Neuronal stem cell (in vitro differentiated cells): ENCODE measurements at regions not wholly inside any gene's neighbourhood (a gene's known extent, or its start where the extent isn't known, plus 50 kb on each side); places are given as distances from the start of the nearest gene placed in this dataset.
A peak's percentile ranks its signal among the peaks of the same experiment; 100 is the strongest.
"Not testable (repeated sequence)": the region's sequence is repeated elsewhere in the genome, so short reads cannot be mapped to it uniquely, and the experiment has no call there.

Experiments
- DNase-seq: peaks from one replicate; pipeline ENCODE4 v3.0.0-alpha.2; 2013; ENCODE audit warnings: low spot score
- H2AFZ ChIP-seq: one replicate; pipeline ENCODE4 v1.6.1; 2013; ENCODE audit warnings: mild to moderate bottlenecking, low read length, inconsistent platforms
- H2AK5ac ChIP-seq: 2 replicates; pipeline ENCODE4 v1.6.1; 2013; ENCODE audit warnings: low read depth, mild to moderate bottlenecking, inconsistent platforms, low read length, moderate library complexity, mixed read lengths
- H2BK120ac ChIP-seq: 2 replicates; pipeline ENCODE4 v1.6.1; 2013; ENCODE audit warnings: low read depth, mild to moderate bottlenecking, inconsistent platforms, low read length, moderate library complexity, mixed read lengths
- H2BK12ac ChIP-seq: one replicate; pipeline ENCODE4 v1.6.1; 2013; ENCODE audit warnings: low read length, inconsistent platforms
- H2BK15ac ChIP-seq: 2 replicates; pipeline ENCODE4 v1.6.1; 2013; ENCODE audit warnings: mild to moderate bottlenecking, low read length, inconsistent platforms, mixed read lengths
- H2BK5ac ChIP-seq: one replicate; pipeline ENCODE4 v1.6.1; 2013; ENCODE audit warnings: inconsistent platforms, mild to moderate bottlenecking, low read length, moderate library complexity
- H3K14ac ChIP-seq: one replicate; pipeline ENCODE4 v1.6.1; 2013; ENCODE audit warnings: low read length, inconsistent platforms
- H3K18ac ChIP-seq: 2 replicates; pipeline ENCODE4 v1.6.1; 2013; ENCODE audit warnings: low read length, inconsistent platforms
- H3K23ac ChIP-seq: 2 replicates; pipeline ENCODE4 v1.6.1; 2013; ENCODE audit warnings: low read depth, mild to moderate bottlenecking, mixed read lengths, low read length, inconsistent platforms; ENCODE audit not compliant: poor library complexity
- H3K27ac ChIP-seq: replicated peaks from 3 replicates; pipeline ENCODE4 v1.5.1; 2013; ENCODE audit warnings: low read length, inconsistent platforms
- H3K27me3 ChIP-seq, 3 experiments: 2 replicates each; pipeline ENCODE4 v1.6.1; 2013; ENCODE audit warnings: low read length in 3 of 3, mild to moderate bottlenecking in 2 of 3, inconsistent platforms in 1 of 3, low read depth in 1 of 3, mixed read lengths in 1 of 3, moderate library complexity in 1 of 3; ENCODE audit not compliant: control insufficient read depth in 3 of 3, insufficient read depth in 3 of 3
- H3K36me3 ChIP-seq, 2 donors: replicated peaks in 1 of 2; 2 replicates each; pipeline ENCODE4 v1.6.1; 2013; ENCODE audit warnings: low read length in 2 of 2; ENCODE audit not compliant: control insufficient read depth in 2 of 2, insufficient read depth in 2 of 2
- H3K4ac ChIP-seq: 2 replicates; pipeline ENCODE4 v1.6.1; 2013; ENCODE audit warnings: inconsistent platforms, mild to moderate bottlenecking, low read length, moderate library complexity
- H3K4me1 ChIP-seq, 2 donors: 1 replicate in 1 of 2; 2 replicates in 1 of 2; pipeline ENCODE4 v1.6.1; 2013; ENCODE audit warnings: low read length in 2 of 2, low read depth in 1 of 2; ENCODE audit not compliant: control insufficient read depth in 2 of 2, insufficient read depth in 1 of 2
- H3K4me2 ChIP-seq: one replicate; pipeline ENCODE4 v1.6.1; 2013; ENCODE audit warnings: mild to moderate bottlenecking, low read length, inconsistent platforms; ENCODE audit not compliant: insufficient read depth, poor library complexity, severe bottlenecking
- H3K4me3 ChIP-seq, 2 donors: 2 replicates each; pipeline ENCODE4 v1.5.1; 2013; ENCODE audit warnings: low read length in 2 of 2, mild to moderate bottlenecking in 2 of 2, inconsistent platforms in 1 of 2, moderate library complexity in 1 of 2
- H3K79me1 ChIP-seq: one replicate; pipeline ENCODE4 v1.6.1; 2013; ENCODE audit warnings: low read depth, mild to moderate bottlenecking, inconsistent platforms, low read length, moderate library complexity
- H3K9ac ChIP-seq: one replicate; pipeline ENCODE4 v1.6.1; 2013; ENCODE audit warnings: mild to moderate bottlenecking, low read depth, low read length, inconsistent platforms; ENCODE audit not compliant: poor library complexity
- H3K9me3 ChIP-seq, 2 donors: replicated peaks in 1 of 2; 2 replicates each; pipeline versions ENCODE3 to v1.6.1; 2013; ENCODE audit warnings: low read length in 2 of 2, mild to moderate bottlenecking in 2 of 2, inconsistent platforms in 1 of 2, low read depth in 1 of 2, mixed read lengths in 1 of 2, moderate library complexity in 1 of 2; ENCODE audit not compliant: control insufficient read depth in 2 of 2, insufficient read depth in 1 of 2
- H4K8ac ChIP-seq: one replicate; pipeline ENCODE4 v1.6.1; 2013; ENCODE audit warnings: low read depth, mild to moderate bottlenecking, inconsistent platforms, low read length, moderate library complexity
- H4K91ac ChIP-seq: one replicate; pipeline ENCODE4 v1.6.1; 2013; ENCODE audit warnings: low read length, low read depth, mild to moderate bottlenecking, inconsistent platforms; ENCODE audit not compliant: poor library complexity
- WGBS, 2 donors: extraction: QIAGEN DNeasy Blood & Tissue Kit; methylation state at CpG; one replicate each; pipeline ENCODE4 v1.1.7; 2013; ENCODE audit warnings: missing lambda C conversion rate in 2 of 2, mixed read lengths in 1 of 2; ENCODE audit not compliant: insufficient read length in 2 of 2, insufficient replicate concordance in 1 of 2; ENCODE audit errors: extremely low coverage in 2 of 2; 5-methylcytosine and 5-hydroxymethylcytosine counted together

GRCh38 chr13:56173346-56173745 lies 967.4 kb upstream of the PRR20A start:
- H2AK5ac ChIP-seq: no peak overlapping the region
- peak overlapping the region; percentile 8 for H2AFZ ChIP-seq
- no peaks in the 10 kb centered on the region for H3K27me3 ChIP-seq
- H3K4me2 ChIP-seq: no peak overlapping the region
- H2BK12ac ChIP-seq: no peak overlapping the region
- H3K36me3 ChIP-seq: no peaks in the 10 kb centered on the region
- H3K14ac ChIP-seq: no peak overlapping the region
- H3K23ac ChIP-seq: no peak overlapping the region
- no peaks in the 10 kb centered on the region for H3K4me1 ChIP-seq
- no peaks in the 10 kb centered on the region for H3K9me3 ChIP-seq
- H3K27ac ChIP-seq: no peak overlapping the region
- no peak overlapping the region for H3K9ac ChIP-seq
- no peak overlapping the region for H2BK120ac ChIP-seq
- H3K4me3 ChIP-seq: no peak overlapping the region
- no peak overlapping the region for H3K4ac ChIP-seq
- no CpG with 5 or more reads among the region's 2 CpGs for WGBS, 2 donors
- no peak overlapping the region for H3K18ac ChIP-seq
- H3K79me1 ChIP-seq: no peaks in the 10 kb centered on the region
- H4K91ac ChIP-seq: no peak overlapping the region
- H4K8ac ChIP-seq: no peak overlapping the region
- no peak overlapping the region for H2BK15ac ChIP-seq
- DNase-seq: no peak
- no peak overlapping the region for H2BK5ac ChIP-seq

- no CpG with 5 or more reads among the region's 3 CpGs for WGBS, 2 donors
- H3K36me3 ChIP-seq: no peaks in the 10 kb centered on the region
- no peaks in the 10 kb centered on the region for H3K79me1 ChIP-seq
- no peak overlapping the region for H3K4me2 ChIP-seq
- no peak overlapping the region for H3K18ac ChIP-seq
- H3K27ac ChIP-seq: no peak overlapping the region
- H3K9me3 ChIP-seq: peaks cover 0 to 2% of the 10 kb centered on the region in 2 donors
- no peak overlapping the region for H3K4ac ChIP-seq
- DNase-seq: no peak
- H3K9ac ChIP-seq: no peak overlapping the region
- no peak overlapping the region for H2BK5ac ChIP-seq
- H3K14ac ChIP-seq: no peak overlapping the region
- no peaks in the 10 kb centered on the region for H3K4me1 ChIP-seq
- H3K23ac ChIP-seq: no peak overlapping the region
- no peak overlapping the region for H4K91ac ChIP-seq
- no peak overlapping the region for H2AK5ac ChIP-seq
- H2BK12ac ChIP-seq: no peak overlapping the region
- H3K4me3 ChIP-seq: no peak overlapping the region
- H4K8ac ChIP-seq: no peak overlapping the region
- no peak overlapping the region for H2BK15ac ChIP-seq
- no peak overlapping the region for H2BK120ac ChIP-seq
- no peaks in the 10 kb centered on the region for H3K27me3 ChIP-seq
- H2AFZ ChIP-seq: no peak overlapping the region
Observed at GRCh38 chr13:56182598-56182997, 958.1 kb upstream of the PRR20A start.

- Histone ChIP-seq H2BK5ac (no peak overlapping the region), H3K9ac (no peak overlapping the region), H2BK120ac (no peak overlapping the region), H3K14ac (no peak overlapping the region), H3K27ac (no peak overlapping the region), H2AFZ (no peak overlapping the region), H3K4ac (no peak overlapping the region), H4K8ac (no peak overlapping the region), H2BK15ac (no peak overlapping the region), H3K27me3 (no peaks in the 10 kb centered on the region), H3K4me1 (no peaks in the 10 kb centered on the region), H3K4me2 (no peak overlapping the region), H3K23ac (no peak overlapping the region), H2BK12ac (no peak overlapping the region), H3K79me1 (no peaks in the 10 kb centered on the region), H4K91ac (no peak overlapping the region), H3K36me3 (no peaks in the 10 kb centered on the region), H3K4me3 (no peak overlapping the region), H3K18ac (peak overlapping the region; percentile 8), H3K9me3 (peaks cover 0 to 2% of the 10 kb centered on the region in 2 donors), H2AK5ac (no peak overlapping the region)
- DNase-seq: no peak
- no CpG with 5 or more reads among the region's 15 CpGs for WGBS, 2 donors
Observed at GRCh38 chr13:56187331-56187730, 953.4 kb upstream of the PRR20A start.

- DNase-seq, H4K91ac ChIP-seq, H2BK120ac ChIP-seq, H3K9ac ChIP-seq, H3K4me2 ChIP-seq, H3K9me3 ChIP-seq, H3K27ac ChIP-seq, H2BK12ac ChIP-seq, H3K36me3 ChIP-seq, H3K4me1 ChIP-seq, H2BK15ac ChIP-seq, H4K8ac ChIP-seq, H2BK5ac ChIP-seq, H3K14ac ChIP-seq, H3K79me1 ChIP-seq, H3K4me3 ChIP-seq, H3K4ac ChIP-seq, H2AFZ ChIP-seq, H3K18ac ChIP-seq, H2AK5ac ChIP-seq, H3K27me3 ChIP-seq, H3K23ac ChIP-seq: not testable (repeated sequence)
- no CpG with 5 or more reads among the region's 6 CpGs for WGBS, 2 donors
Observed at GRCh38 chr13:56188582-56188981, 952.1 kb upstream of the PRR20A start.
